H1 (cell line): ENCODE measurements at regions not wholly inside any gene's neighbourhood (a gene's known extent, or its start where the extent isn't known, plus 50 kb on each side); places are given as distances from the start of the nearest gene placed in this dataset.

ENCODE experiments used
- CTCF ChIA-PET: fragments of 300-600 bp; sonication (Branson Sonifier 250); formaldehyde crosslinking; loops from one replicate; lab custom pipeline; 2021; ENCODE audit not compliant: partially characterized antibody; lab: Charles Lee
- POLR2A ChIA-PET: fragments of 300-600 bp; sonication (Branson Sonifier 250); formaldehyde crosslinking; loops from one replicate; lab custom pipeline; 2021; ENCODE audit warnings: inconsistent platforms; ENCODE audit not compliant: partially characterized antibody; lab: Charles Lee
- DNase-seq, 2 experiments: peaks; one replicate each; pipeline versions ENCODE4 v3.0.0 to v3.0.0-alpha.2; 2010 to 2022; ENCODE audit warnings: low spot score in 2 of 2, low read depth in 1 of 2, mixed read lengths in 1 of 2
- FAIRE-seq: peaks from 2 replicates; lab custom pipeline; 2011; peaks lifted over from hg19 to GRCh38; lab: Jason Lieb, UNC
- H2AFZ ChIP-seq: 2 replicates; pipeline ENCODE4 v1.8.1; 2012; ENCODE audit warnings: low read length, inconsistent platforms
- H2AK5ac ChIP-seq: 2 replicates; pipeline ENCODE4 v1.6.1; 2013; ENCODE audit warnings: low read depth, low read length
- H2BK120ac ChIP-seq: replicated peaks from 2 replicates; pipeline ENCODE3; 2013; ENCODE audit warnings: low read depth, low read length, inconsistent platforms
- H2BK12ac ChIP-seq: 2 replicates; pipeline ENCODE4 v1.6.1; 2013; ENCODE audit warnings: low read depth, low read length
- H2BK15ac ChIP-seq: 2 replicates; pipeline ENCODE4 v1.6.1; 2013; ENCODE audit warnings: low read length
- H2BK20ac ChIP-seq: 2 replicates; pipeline ENCODE4 v1.6.1; 2013; ENCODE audit warnings: low read length
- H2BK5ac ChIP-seq: 2 replicates; pipeline ENCODE4 v1.6.1; 2013; ENCODE audit warnings: low read depth, low read length
- H3K14ac ChIP-seq: 2 replicates; pipeline ENCODE4 v1.6.1; 2013; ENCODE audit warnings: inconsistent platforms; ENCODE audit not compliant: insufficient read length
- H3K18ac ChIP-seq: 2 replicates; pipeline ENCODE4 v1.6.1; 2013; ENCODE audit warnings: low read length; ENCODE audit errors: extremely low read depth
- H3K23ac ChIP-seq: 2 replicates; pipeline ENCODE4 v1.6.1; 2013; ENCODE audit warnings: inconsistent platforms; ENCODE audit not compliant: insufficient read length
- H3K23me2 ChIP-seq: 2 replicates; pipeline ENCODE4 v1.6.1; 2013; ENCODE audit warnings: low read depth, low read length
- H3K27ac ChIP-seq: 2 replicates; pipeline ENCODE4 v1.6.1; 2011; ENCODE audit warnings: low read depth, low read length, inconsistent platforms
- H3K27me3 ChIP-seq, 4 experiments: replicated peaks in 1 of 4; 1 replicate in 1 of 4; 2 replicates in 3 of 4; pipeline versions ENCODE4 v1.6.1 to v1.8.1; 2011 to 2013; ENCODE audit warnings: low read length in 3 of 4, mild to moderate bottlenecking in 3 of 4, inconsistent platforms in 2 of 4, mixed read lengths in 2 of 4, moderate library complexity in 1 of 4; ENCODE audit not compliant: control insufficient read depth in 3 of 4, insufficient read depth in 3 of 4; ENCODE audit errors: extremely low read depth in 1 of 4
- H3K36me3 ChIP-seq, 4 experiments: 2 replicates each; pipeline versions ENCODE4 v1.6.1 to v1.8.1; 2011 to 2013; ENCODE audit warnings: mild to moderate bottlenecking in 4 of 4, low read length in 3 of 4, moderate library complexity in 2 of 4, control low read depth in 1 of 4, inconsistent platforms in 1 of 4; ENCODE audit not compliant: insufficient read depth in 4 of 4, control insufficient read depth in 2 of 4
- H3K4ac ChIP-seq: replicated peaks from 2 replicates; pipeline ENCODE3; 2013; ENCODE audit warnings: low read length, low read depth, mixed read lengths, inconsistent platforms; ENCODE audit not compliant: insufficient read length
- H3K4me1 ChIP-seq, 4 experiments: replicated peaks in 1 of 4; 1 replicate in 1 of 4; 2 replicates in 3 of 4; pipeline versions ENCODE4 v1.6.1 to v1.8.1; 2011 to 2013; ENCODE audit warnings: low read length in 3 of 4, inconsistent platforms in 2 of 4, mixed read lengths in 1 of 4; ENCODE audit not compliant: insufficient read depth in 4 of 4, control insufficient read depth in 3 of 4
- H3K4me2 ChIP-seq, 2 experiments: 2 replicates each; pipeline versions ENCODE4 v1.6.1 to v1.8.1; 2011 to 2013; ENCODE audit warnings: low read depth in 2 of 2, low read length in 2 of 2, control low read depth in 1 of 2, inconsistent platforms in 1 of 2, mild to moderate bottlenecking in 1 of 2; ENCODE audit not compliant: insufficient read depth in 1 of 2
- H3K4me3 ChIP-seq, 4 experiments: fragments of 200-600, 300-600 bp in 1 of 4; sonication (generic), shearing (Covaris generic), sonication (Bioruptor Twin) in 1 of 4; 2 replicates each; pipeline versions ENCODE4 v1.5.1 to v1.8.1; 2011 to 2016; ENCODE audit warnings: low read length in 4 of 4, low read depth in 3 of 4, control low read depth in 2 of 4, inconsistent platforms in 2 of 4, mild to moderate bottlenecking in 2 of 4, mixed read lengths in 1 of 4, moderate library complexity in 1 of 4; ENCODE audit not compliant: insufficient read depth in 2 of 4; ENCODE audit errors: extremely low read depth in 1 of 4
- H3K56ac ChIP-seq: replicated peaks from 2 replicates; pipeline ENCODE3; 2013; ENCODE audit warnings: low read depth, mild to moderate bottlenecking, mixed read lengths, low read length, inconsistent platforms; ENCODE audit not compliant: insufficient read length
- H3K79me1 ChIP-seq: 2 replicates; pipeline ENCODE4 v1.6.1; 2013; ENCODE audit warnings: low read depth, low read length, control low read depth
- H3K79me2 ChIP-seq, 2 experiments: 2 replicates each; pipeline versions ENCODE4 v1.6.1 to v1.8.1; 2012 to 2013; ENCODE audit warnings: low read length in 2 of 2, mild to moderate bottlenecking in 2 of 2, inconsistent platforms in 1 of 2; ENCODE audit not compliant: insufficient read depth in 2 of 2, control insufficient read depth in 1 of 2
- H3K9ac ChIP-seq, 4 experiments: replicated peaks in 1 of 4; 1 replicate in 1 of 4; 2 replicates in 3 of 4; pipeline versions ENCODE4 v1.6.1 to v1.8.1; 2011 to 2013; ENCODE audit warnings: low read depth in 3 of 4, low read length in 3 of 4, control low read depth in 2 of 4, mild to moderate bottlenecking in 2 of 4, moderate library complexity in 2 of 4, inconsistent platforms in 1 of 4; ENCODE audit errors: extremely low read depth in 1 of 4
- H3K9me3 ChIP-seq, 2 experiments: 2 replicates each; pipeline versions ENCODE4 v1.6.1 to v1.8.1; 2012 to 2013; ENCODE audit warnings: mild to moderate bottlenecking in 2 of 2, moderate library complexity in 2 of 2, control low read depth in 1 of 2, inconsistent platforms in 1 of 2, low read depth in 1 of 2, low read length in 1 of 2, mixed read lengths in 1 of 2; ENCODE audit not compliant: insufficient read depth in 2 of 2
- H4K20me1 ChIP-seq, 2 experiments: replicated peaks in 1 of 2; 2 replicates each; pipeline versions ENCODE3 to v1.8.1; 2011 to 2013; ENCODE audit warnings: inconsistent platforms in 2 of 2, low read length in 2 of 2, mild to moderate bottlenecking in 1 of 2; ENCODE audit not compliant: insufficient read depth in 2 of 2, control insufficient read depth in 1 of 2
- H4K5ac ChIP-seq: 2 replicates; pipeline ENCODE4 v1.6.1; 2013; ENCODE audit warnings: low read length, low read depth, mixed read lengths, inconsistent platforms; ENCODE audit not compliant: insufficient read length
- H4K8ac ChIP-seq: 2 replicates; pipeline ENCODE4 v1.8.0; 2013; ENCODE audit warnings: mild to moderate bottlenecking, moderate library complexity, low read length, inconsistent platforms; ENCODE audit not compliant: insufficient read depth; ENCODE audit errors: extremely low read depth
- H4K91ac ChIP-seq: replicated peaks from 2 replicates; pipeline ENCODE3; 2013; ENCODE audit warnings: low read length, mixed read lengths, inconsistent platforms; ENCODE audit not compliant: insufficient read length
- BACH1 ChIP-seq: IDR thresholded peaks from 2 replicates; pipeline ENCODE4 v1.6.1; 2012; ENCODE audit warnings: low read length, improper control_type of control experiment
- BCL11A ChIP-seq, 2 experiments: IDR thresholded peaks; one replicate each; pipeline ENCODE4 v1.6.1; 2011; ENCODE audit warnings: low read depth in 2 of 2, low read length in 2 of 2, mild to moderate bottlenecking in 2 of 2
- BRCA1 ChIP-seq: IDR thresholded peaks from 2 replicates; pipeline ENCODE4 v1.6.1; 2012; ENCODE audit warnings: low read depth, low read length, improper control_type of control experiment
- CHD2 ChIP-seq: IDR thresholded peaks from 2 replicates; pipeline ENCODE4 v1.6.1; 2012; ENCODE audit warnings: low read length, improper control_type of control experiment
- CTBP2 ChIP-seq: IDR thresholded peaks from 2 replicates; pipeline ENCODE4 v1.7.0; 2011; ENCODE audit warnings: borderline replicate concordance, mild to moderate bottlenecking, moderate library complexity, mixed read lengths, low read length; ENCODE audit not compliant: insufficient read depth, insufficient read length
- E2F6 ChIP-seq: IDR thresholded peaks from 2 replicates; pipeline ENCODE4 v1.6.1; 2012; ENCODE audit warnings: inconsistent platforms
- EZH2 ChIP-seq: fragments of 200-600 bp; sonication (generic); IDR thresholded peaks from 2 replicates; pipeline ENCODE4 v1.7.1; 2012; ENCODE audit warnings: low read depth, mild to moderate bottlenecking, moderate library complexity, low read length, inconsistent platforms; ENCODE audit not compliant: severe bottlenecking
- JUN ChIP-seq: IDR thresholded peaks from 2 replicates; pipeline ENCODE4 v1.6.1; 2011; ENCODE audit warnings: low read depth, mild to moderate bottlenecking, improper control_type of control experiment, low read length
- POLR2A ChIP-seq, 2 experiments: IDR thresholded peaks; 1 replicate in 1 of 2; 2 replicates in 1 of 2; pipeline ENCODE4 v1.6.1; 2011; ENCODE audit warnings: low read depth in 2 of 2, low read length in 2 of 2, mild to moderate bottlenecking in 2 of 2; ENCODE audit errors: control extremely low read depth in 1 of 2
- POLR2AphosphoS5 ChIP-seq: IDR thresholded peaks from 2 replicates; pipeline ENCODE4 v1.6.1; 2011; ENCODE audit warnings: low read depth, low read length
- SIN3A ChIP-seq, 2 experiments: IDR thresholded peaks in 1 of 2; conservative IDR thresholded peaks in 1 of 2; 2 replicates each; pipeline ENCODE4 v1.6.1; 2011 to 2012; ENCODE audit warnings: low read length in 2 of 2, improper control_type of control experiment in 1 of 2, low read depth in 1 of 2, mild to moderate bottlenecking in 1 of 2
- SIRT6 ChIP-seq: IDR thresholded peaks from one replicate; pipeline ENCODE4 v1.7.1; 2012; ENCODE audit warnings: low read length, inconsistent platforms
- SP2 ChIP-seq: IDR thresholded peaks from 2 replicates; pipeline ENCODE4 v1.6.1; 2012; ENCODE audit warnings: mild to moderate bottlenecking, low read length, inconsistent platforms
- SP4 ChIP-seq: IDR thresholded peaks from 2 replicates; pipeline ENCODE4 v1.6.1; 2012; ENCODE audit warnings: low read length, inconsistent platforms
- TBP ChIP-seq: IDR thresholded peaks from 2 replicates; pipeline ENCODE4 v1.6.1; 2011; ENCODE audit warnings: low read depth, low read length, improper control_type of control experiment
- TEAD4 ChIP-seq: IDR thresholded peaks from 2 replicates; pipeline ENCODE4 v1.6.1; 2012; ENCODE audit warnings: low read depth, low read length, inconsistent platforms, mixed read lengths
- ZNF274 ChIP-seq: IDR thresholded peaks from 2 replicates; pipeline ENCODE4 v1.7.0; 2012; ENCODE audit warnings: low read length, borderline replicate concordance; ENCODE audit errors: extremely low read depth

DNA sequence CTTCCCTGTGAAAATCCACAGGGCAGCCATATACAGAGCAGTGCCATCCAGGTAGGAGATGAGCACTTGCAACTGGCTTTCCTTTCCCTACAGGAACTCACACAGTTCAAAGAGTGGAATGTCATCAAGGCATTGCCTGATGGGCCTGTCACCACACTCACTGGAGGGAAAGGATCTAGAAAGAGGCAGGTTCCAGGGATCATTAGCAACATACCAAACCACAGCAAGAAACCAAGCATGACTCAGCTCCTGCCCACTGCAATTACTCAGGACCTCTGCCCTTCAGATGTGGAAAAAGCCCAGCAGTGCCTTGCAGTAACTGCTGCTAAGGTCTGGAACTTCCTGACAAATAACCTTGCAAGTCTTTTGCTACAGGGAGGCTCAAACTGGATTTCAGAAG, 101.2 kb downstream of the ZNF674 start:
- no peak overlapping the region for H2BK15ac ChIP-seq
- no peak overlapping the region for H2BK20ac ChIP-seq
- H3K56ac ChIP-seq: no peak overlapping the region
- H4K20me1 ChIP-seq: no peaks in the 10 kb centered on the region
- H3K23ac ChIP-seq: no peak overlapping the region
- H3K4me1 ChIP-seq: peaks cover 0 to 3% (median 1%) of the 10 kb centered on the region in 4 experiments; a peak in 2 of 7 replicates
- no peak overlapping the region for H3K27ac ChIP-seq
- no peak overlapping the region for H2BK12ac ChIP-seq
- peaks cover 2% of the 10 kb centered on the region; the same call in 1 of the 2 replicates for H3K23me2 ChIP-seq
- H3K9me3 ChIP-seq: no peaks in the 10 kb centered on the region
- ChIA-PET POLR2A (no interaction called here), CTCF (no interaction called here)
- H2BK5ac ChIP-seq: no peak overlapping the region
- no peak overlapping the region for H4K91ac ChIP-seq
- H3K36me3 ChIP-seq: no peaks in the 10 kb centered on the region; a peak in 1 of 8 replicates
- no peak overlapping the region for H4K5ac ChIP-seq
- H3K4ac ChIP-seq: no peak overlapping the region
- H4K8ac ChIP-seq: no peak overlapping the region
- no peak overlapping the region for H2BK120ac ChIP-seq
- FAIRE-seq: no peak
- peaks cover 0 to 7% of the 10 kb centered on the region in 2 experiments; a peak in 1 of 4 replicates for H3K79me2 ChIP-seq
- H3K4me3 ChIP-seq: no peak overlapping the region
- H3K79me1 ChIP-seq: no peaks in the 10 kb centered on the region
- no peak overlapping the region for H3K9ac ChIP-seq
- H2AFZ ChIP-seq: no peak overlapping the region
- H3K27me3 ChIP-seq: no peaks in the 10 kb centered on the region
- no peak overlapping the region for H3K18ac ChIP-seq
- DNase-seq: no peak
- no peak overlapping the region for H2AK5ac ChIP-seq
- H3K4me2 ChIP-seq: no peak overlapping the region
- H3K14ac ChIP-seq: no peak overlapping the region
- TF ChIP-seq EZH2: no peak
- no peak for TF ChIP-seq SIN3A (conservative IDR thresholded peaks at IDR 0.05 in 1 of 2, IDR thresholded peaks at IDR 0.05 in 1 of 2; ENCODE audit: low read depth in 1 of 2, low read length in 2 of 2)
- TF ChIP-seq TEAD4: no peak
- no peak for TF ChIP-seq BACH1
- TF ChIP-seq JUN: no peak
- TF ChIP-seq CHD2: no peak
- no peak for TF ChIP-seq POLR2A (IDR thresholded peaks at IDR 0.05; ENCODE audit: control extremely low read depth in 1 of 2, low read depth in 2 of 2, low read length in 2 of 2)
- no peak for TF ChIP-seq CTBP2
- no peak for TF ChIP-seq BCL11A (IDR thresholded peaks at IDR 0.05; ENCODE audit: low read depth in 2 of 2, low read length in 2 of 2)
- TF ChIP-seq SIRT6: no peak
- no peak for TF ChIP-seq BRCA1
- TF ChIP-seq TBP: no peak
- TF ChIP-seq SP4: no peak
- TF ChIP-seq E2F6: no peak
- no peak for TF ChIP-seq ZNF274
- TF ChIP-seq SP2: no peak
- TF ChIP-seq POLR2AphosphoS5: no peak
